Lung (tissue), 11 donors: ENCODE measurements at regions not wholly inside any gene's neighbourhood (a gene's known extent, or its start where the extent isn't known, plus 50 kb on each side); places are given as distances from the start of the nearest gene placed in this dataset.

Source experiments
- ATAC-seq: fragments of 200-7000 bp; cut with Tn5 transposase; one replicate; pipeline ENCODE4 v1.9.1; 2020; ENCODE audit warnings: moderate number of reproducible peaks; ENCODE audit not compliant: insufficient read depth, low FRiP score
- DNase-seq, 3 donors: peaks; one replicate each; pipeline ENCODE4 v3.0.0-alpha.2; 2013 to 2017
- H3K27ac ChIP-seq, 2 donors: one replicate each; pipeline ENCODE4 v1.5.1; 2013; ENCODE audit warnings: mild to moderate bottlenecking in 2 of 2, moderate library complexity in 2 of 2, control low read depth in 1 of 2, inconsistent platforms in 1 of 2, low read depth in 1 of 2, low read length in 1 of 2
- H3K27me3 ChIP-seq, 3 donors: one replicate each; pipeline ENCODE4 v1.5.1; 2013; ENCODE audit warnings: low read length in 2 of 3; ENCODE audit not compliant: control insufficient read depth in 3 of 3, insufficient read depth in 3 of 3
- H3K36me3 ChIP-seq, 4 donors: one replicate each; pipeline ENCODE4 v1.5.1; 2013; ENCODE audit warnings: low read length in 4 of 4, mild to moderate bottlenecking in 1 of 4, moderate library complexity in 1 of 4; ENCODE audit not compliant: control insufficient read depth in 4 of 4, insufficient read depth in 4 of 4
- H3K4me1 ChIP-seq, 5 donors: one replicate each; pipeline ENCODE4 v1.5.1; 2013; ENCODE audit warnings: low read length in 5 of 5, mild to moderate bottlenecking in 2 of 5, moderate library complexity in 1 of 5; ENCODE audit not compliant: control insufficient read depth in 5 of 5, insufficient read depth in 5 of 5
- H3K4me3 ChIP-seq: one replicate; pipeline ENCODE4 v1.5.1; 2013; ENCODE audit warnings: mild to moderate bottlenecking, control low read depth, moderate library complexity
- H3K9ac ChIP-seq, 2 donors: one replicate each; pipeline ENCODE4 v1.5.1; 2013; ENCODE audit warnings: low read length in 2 of 2, control low read depth in 1 of 2; ENCODE audit not compliant: insufficient read depth in 1 of 2
- H3K9me3 ChIP-seq, 4 donors: one replicate each; pipeline ENCODE4 v1.5.1; 2013; ENCODE audit warnings: low read length in 3 of 4, mild to moderate bottlenecking in 1 of 4, moderate library complexity in 1 of 4; ENCODE audit not compliant: control insufficient read depth in 4 of 4, insufficient read depth in 3 of 4
- WGBS, 2 donors: extraction: QIAGEN DNeasy Blood & Tissue Kit; methylation state at CpG; one replicate each; pipeline ENCODE4 v1.1.7; 2013; 5-methylcytosine and 5-hydroxymethylcytosine counted together
- TF ChIP-seq, protein P1 (sequence below): IDR thresholded peaks from 2 replicates; pipeline ENCODE4 v1.5.1; 2012; ENCODE audit warnings: mild to moderate bottlenecking; ENCODE audit errors: control extremely low read depth, extremely low read depth
- donor health status: control.
- donor health status: control.
- donor health status: Bipolar disorder and iron deficiency.
- donor health status: healthy.
- donor health status: DM: yes; HTN: yes; CAD: no.

DNA sequence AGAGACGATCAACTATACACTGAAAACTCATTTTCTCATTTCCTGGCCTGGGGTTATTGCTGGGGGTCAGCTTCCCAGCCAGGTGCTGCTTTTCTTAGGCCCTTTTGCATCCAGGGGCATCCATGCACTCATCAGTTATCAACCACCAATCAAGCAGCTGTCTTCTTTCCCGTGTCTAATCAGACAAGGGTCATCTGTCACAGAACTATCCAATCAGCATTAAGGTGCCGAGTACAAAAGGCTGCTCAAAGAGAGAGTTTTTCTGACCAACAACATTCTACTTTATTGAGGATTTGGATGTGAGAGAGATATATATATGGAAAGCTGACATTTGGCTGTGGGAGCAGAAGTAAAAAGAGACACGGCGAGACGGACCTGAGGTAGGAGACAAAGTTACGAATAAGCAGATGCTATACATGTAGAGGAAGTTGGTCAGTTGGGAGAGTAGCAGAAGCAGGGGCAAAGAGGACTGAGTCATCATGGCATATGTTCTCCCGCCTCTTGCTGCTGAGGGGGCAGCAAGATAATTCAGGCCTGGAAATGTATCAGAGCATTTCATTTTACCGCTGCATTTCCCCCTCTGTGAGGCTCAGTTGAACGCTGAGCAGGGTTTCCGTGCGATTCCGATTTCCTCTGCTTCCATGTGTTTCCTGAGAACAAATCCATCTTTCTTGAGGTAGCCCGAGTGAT is 129.3 kb downstream of the NUP35 start:
- TF ChIP-seq, protein P1, sequence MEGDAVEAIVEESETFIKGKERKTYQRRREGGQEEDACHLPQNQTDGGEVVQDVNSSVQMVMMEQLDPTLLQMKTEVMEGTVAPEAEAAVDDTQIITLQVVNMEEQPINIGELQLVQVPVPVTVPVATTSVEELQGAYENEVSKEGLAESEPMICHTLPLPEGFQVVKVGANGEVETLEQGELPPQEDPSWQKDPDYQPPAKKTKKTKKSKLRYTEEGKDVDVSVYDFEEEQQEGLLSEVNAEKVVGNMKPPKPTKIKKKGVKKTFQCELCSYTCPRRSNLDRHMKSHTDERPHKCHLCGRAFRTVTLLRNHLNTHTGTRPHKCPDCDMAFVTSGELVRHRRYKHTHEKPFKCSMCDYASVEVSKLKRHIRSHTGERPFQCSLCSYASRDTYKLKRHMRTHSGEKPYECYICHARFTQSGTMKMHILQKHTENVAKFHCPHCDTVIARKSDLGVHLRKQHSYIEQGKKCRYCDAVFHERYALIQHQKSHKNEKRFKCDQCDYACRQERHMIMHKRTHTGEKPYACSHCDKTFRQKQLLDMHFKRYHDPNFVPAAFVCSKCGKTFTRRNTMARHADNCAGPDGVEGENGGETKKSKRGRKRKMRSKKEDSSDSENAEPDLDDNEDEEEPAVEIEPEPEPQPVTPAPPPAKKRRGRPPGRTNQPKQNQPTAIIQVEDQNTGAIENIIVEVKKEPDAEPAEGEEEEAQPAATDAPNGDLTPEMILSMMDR = no peak
- no peak overlapping the region for H3K27ac ChIP-seq
- WGBS, 2 donors = 71 to 76% methylated on average over 14 of the region's 14 CpGs

DNA sequence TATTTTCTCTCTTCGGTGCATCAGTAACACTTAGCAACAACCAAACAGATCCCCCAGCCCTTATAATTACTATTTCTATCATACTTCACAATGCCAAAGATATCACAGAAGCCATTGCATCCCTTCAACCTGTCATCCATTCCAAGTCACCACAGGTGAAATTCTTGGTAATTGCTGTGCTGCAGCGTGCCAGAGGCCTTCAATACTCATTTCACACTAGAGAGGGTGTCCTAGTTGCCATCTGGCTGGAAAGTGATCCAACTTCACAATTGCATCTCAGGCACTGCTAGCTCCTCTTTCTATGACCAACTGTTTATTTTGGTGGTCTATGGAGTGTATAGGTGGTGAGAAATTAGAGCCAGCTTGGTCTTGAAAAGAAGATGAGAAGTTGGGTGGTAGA is 131.2 kb downstream of the NUP35 start:
- ATAC-seq = no peak
- Histone ChIP-seq H3K9ac (no peak overlapping the region), H3K27me3 (no peaks in the 10 kb centered on the region), H3K27ac (no peak overlapping the region), H3K36me3 (no peaks in the 10 kb centered on the region), H3K9me3 (no peaks in the 10 kb centered on the region), H3K4me3 (no peak overlapping the region), H3K4me1 (no peaks in the 10 kb centered on the region)
- 91 to 97% methylated on average over 2 of the region's 2 CpGs for WGBS, 2 donors
- TF ChIP-seq, protein P1 = no peak
- DNase-seq = no peak

More for the DNA sequence above, 129.3 kb downstream of the NUP35 start:
- H3K4me3 ChIP-seq = no peak overlapping the region
- no peaks in the 10 kb centered on the region for H3K27me3 ChIP-seq
- no peaks in the 10 kb centered on the region for H3K9me3 ChIP-seq
- no peaks in the 10 kb centered on the region for H3K4me1 ChIP-seq
- ATAC-seq (no peak), DNase-seq (no peak)
- H3K36me3 ChIP-seq = no peaks in the 10 kb centered on the region
- no peak overlapping the region for H3K9ac ChIP-seq

DNA sequence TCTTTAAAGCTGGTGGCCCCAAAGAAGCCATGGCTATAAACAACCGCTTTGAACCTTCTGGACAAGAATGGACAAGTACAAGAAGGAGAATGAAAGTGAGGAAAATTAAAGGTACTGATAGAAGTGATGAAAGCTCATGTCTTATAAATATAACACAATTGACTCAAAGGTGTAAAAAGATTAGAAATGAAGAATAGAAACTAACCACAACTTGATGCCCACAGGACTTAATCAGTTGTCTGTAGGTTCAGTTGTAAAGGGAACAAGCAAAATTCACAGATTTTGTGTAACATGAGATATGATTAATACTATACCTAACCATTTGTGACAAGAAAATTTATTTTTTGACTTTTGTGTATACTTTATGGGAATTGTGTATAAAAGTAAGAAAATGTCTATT is 135.7 kb downstream of the NUP35 start:
- H3K27me3 ChIP-seq = no peaks in the 10 kb centered on the region
- TF ChIP-seq, protein P1 = no peak
- H3K4me3 ChIP-seq = no peak overlapping the region
- ATAC-seq (no peak), DNase-seq (no peak)
- H3K9ac ChIP-seq = no peak overlapping the region
- H3K4me1 ChIP-seq = no peaks in the 10 kb centered on the region
- no peak overlapping the region for H3K27ac ChIP-seq
- WGBS, 2 donors = 94 to 96% methylated on average over 1 of the region's 1 CpG
- H3K9me3 ChIP-seq = peaks cover 0 to 5% (median 0%) of the 10 kb centered on the region in 4 donors
- no peaks in the 10 kb centered on the region for H3K36me3 ChIP-seq

DNA sequence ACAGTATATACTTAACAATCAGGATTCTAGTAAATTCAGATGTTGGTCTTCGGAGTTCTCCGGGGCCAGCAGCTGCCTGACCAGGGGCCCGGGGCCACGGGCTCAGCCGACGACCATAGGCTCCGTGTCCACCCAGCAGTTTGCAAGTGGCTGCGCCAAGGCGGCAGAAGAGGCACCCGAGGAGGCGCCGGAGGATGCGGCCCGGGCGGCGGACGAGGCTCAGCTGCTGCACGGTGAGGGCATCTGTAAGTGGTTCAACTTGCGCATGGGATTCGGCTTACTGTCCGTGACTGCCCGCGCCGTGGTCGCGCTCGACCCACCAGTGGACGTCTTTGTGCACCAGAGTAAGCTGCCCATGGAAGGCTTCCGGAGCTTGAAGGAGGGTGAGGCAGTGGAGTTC is 136.3 kb downstream of the NUP35 start:
- Histone ChIP-seq H3K9ac (no peak overlapping the region), H3K27me3 (no peaks in the 10 kb centered on the region), H3K9me3 (peaks cover 0 to 5% (median 0%) of the 10 kb centered on the region in 4 donors), H3K4me1 (no peaks in the 10 kb centered on the region), H3K27ac (no peak overlapping the region), H3K36me3 (no peaks in the 10 kb centered on the region), H3K4me3 (no peak overlapping the region)
- ATAC-seq = no peak
- no peak for DNase-seq
- TF ChIP-seq, protein P1 = no peak
- WGBS, 2 donors = 97 to 98% methylated on average over 29 of the region's 29 CpGs
